HG03060 (cell line): ENCODE measurements at regions not wholly inside any gene's neighbourhood (a gene's known extent, or its start where the extent isn't known, plus 50 kb on each side); places are given as distances from the start of the nearest gene placed in this dataset.

Experiments
- ATAC-seq: cut with Tn5 transposase; IDR thresholded peaks from one replicate; pipeline ENCODE4 v1.9.1; 2021; ENCODE audit warnings: low read depth, moderate number of reproducible peaks; ENCODE audit not compliant: unreplicated experiment

GRCh38 chrX:69307756-69308155, 142.5 kb upstream of the PJA1 start:
- no peak for ATAC-seq

DNA sequence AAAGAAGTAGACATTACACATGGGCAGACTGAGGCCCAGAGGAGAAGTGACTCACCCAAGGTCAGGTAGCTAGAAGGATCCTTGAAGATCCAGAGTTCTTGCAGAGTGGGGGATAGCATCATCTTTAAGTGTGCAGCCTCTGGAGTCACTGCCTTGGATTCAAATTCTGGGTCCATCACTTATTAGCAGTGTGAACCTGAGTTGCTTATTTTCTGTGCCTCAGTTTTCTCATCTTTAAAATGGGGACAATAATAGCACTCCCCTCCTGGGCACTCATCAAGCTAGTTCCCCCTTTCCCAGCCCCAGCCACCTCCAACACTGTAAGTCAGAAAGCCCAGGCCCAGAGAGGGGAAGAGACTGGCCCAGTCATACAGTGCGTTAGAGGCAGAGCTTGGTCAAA, 141.8 kb upstream of the PJA1 start:
- ATAC-seq, result no peak

- ATAC-seq, result no peak
Observed at GRCh38 chrX:69306063-69306404, 140.8 kb upstream of the PJA1 start.

- ATAC-seq, result no peak
Observed at GRCh38 chrX:69305333-69306062, 140.2 kb upstream of the PJA1 start.

- no peak for ATAC-seq
Observed at GRCh38 chrX:69303231-69303630, 138.0 kb upstream of the PJA1 start.

- no peak for ATAC-seq
Observed at GRCh38 chrX:69299951-69300714, 134.9 kb upstream of the PJA1 start.

DNA sequence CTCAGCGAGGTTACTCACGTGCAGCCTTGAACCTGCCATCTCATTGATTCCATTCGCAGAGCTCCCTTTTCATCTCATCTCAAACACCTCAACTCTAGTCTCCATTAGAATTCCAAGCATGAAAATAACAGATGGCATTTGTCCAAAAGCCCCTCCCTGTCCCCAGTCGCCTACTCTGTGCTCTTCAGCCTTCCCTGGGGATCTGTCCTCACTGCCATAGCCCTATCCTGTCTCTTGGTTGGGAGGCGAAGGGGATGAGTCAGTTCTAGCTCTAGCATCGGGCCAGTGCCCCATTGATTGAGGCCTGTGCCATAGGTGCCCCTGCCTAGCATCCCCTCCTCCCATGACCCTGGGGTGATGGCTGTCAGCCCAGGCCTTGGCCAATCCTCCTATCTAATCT, 134.0 kb upstream of the PJA1 start:
- no peak for ATAC-seq

- no peak for ATAC-seq
Observed at GRCh38 chrX:69298466-69299140, 133.3 kb upstream of the PJA1 start.

DNA sequence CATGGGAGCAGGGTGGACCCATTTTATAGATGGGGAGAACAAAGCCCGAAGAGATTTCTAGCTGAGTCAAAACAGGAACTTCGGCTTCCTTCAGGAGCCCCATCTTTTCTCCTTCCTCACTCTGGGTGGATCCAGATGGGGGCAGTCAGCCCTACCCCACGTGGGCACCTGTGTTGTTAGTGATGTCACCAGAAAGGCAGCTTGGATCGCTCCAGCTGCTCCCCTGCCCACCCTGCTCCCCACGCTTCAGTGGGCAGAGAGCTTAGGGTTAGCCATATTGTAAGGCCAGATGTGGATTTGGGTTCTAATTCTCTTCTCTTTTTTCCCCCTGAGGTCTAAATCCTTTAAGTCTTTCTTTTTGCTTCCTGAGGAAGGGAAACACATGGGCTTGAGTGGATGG, 132.3 kb upstream of the PJA1 start:
- ATAC-seq, result no peak

DNA sequence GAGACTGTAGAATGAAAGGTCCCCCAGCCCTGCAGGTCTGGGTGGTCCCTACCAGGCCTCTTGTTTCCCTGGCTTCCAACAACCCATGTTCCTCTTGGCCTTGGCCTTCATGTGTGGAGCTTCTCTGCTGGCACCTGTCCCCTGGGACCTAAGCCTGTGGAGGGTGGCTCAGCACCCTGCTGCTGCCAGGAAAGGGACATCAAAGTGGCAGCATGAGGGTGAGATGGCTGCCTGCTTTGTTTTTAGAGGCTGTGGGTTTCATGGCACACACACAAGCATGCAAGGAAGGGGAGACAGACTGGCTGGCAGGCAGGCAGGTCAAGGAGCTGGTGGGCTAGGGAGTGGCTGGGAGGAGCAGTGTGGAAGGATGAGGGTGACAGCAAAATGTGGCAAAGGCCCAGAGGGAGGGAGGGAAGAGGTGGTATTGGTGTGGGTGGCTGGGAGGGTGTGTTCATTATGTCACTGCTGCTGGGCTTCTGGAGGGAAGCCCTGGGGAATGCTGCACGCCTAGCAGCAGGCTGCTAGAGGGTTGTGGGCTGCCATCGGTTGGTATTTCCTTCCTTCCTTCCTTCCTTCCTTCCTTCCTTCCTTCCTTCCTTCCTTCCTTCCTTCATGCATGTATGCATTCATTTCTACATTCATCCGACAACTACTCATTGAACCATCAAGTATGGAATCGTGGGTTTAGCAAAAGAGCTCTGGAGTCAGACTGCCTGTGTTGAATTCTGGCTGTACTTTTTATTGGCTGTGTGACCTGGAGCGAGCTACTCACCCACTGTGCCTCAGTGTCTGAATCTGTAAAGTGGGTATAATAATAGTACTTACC, 128.7 kb upstream of the PJA1 start:
- no peak for ATAC-seq

- ATAC-seq, result no peak
Observed at GRCh38 chrX:69291116-69291515, 125.9 kb upstream of the PJA1 start.

GRCh38 chrX:69290292-69290691, 125.0 kb upstream of the PJA1 start:
- ATAC-seq, result no peak

- no peak for ATAC-seq
Observed at GRCh38 chrX:69289793-69290123, 124.5 kb upstream of the PJA1 start.

- ATAC-seq, result no peak
Observed at GRCh38 chrX:69289046-69289792, 124.0 kb upstream of the PJA1 start.

GRCh38 chrX:69287095-69287494, 121.8 kb upstream of the PJA1 start:
- ATAC-seq, result no peak

- no peak for ATAC-seq
Observed at GRCh38 chrX:69286565-69286906, 121.3 kb upstream of the PJA1 start.

GRCh38 chrX:69285881-69286564, 120.8 kb upstream of the PJA1 start:
- ATAC-seq, result no peak

DNA sequence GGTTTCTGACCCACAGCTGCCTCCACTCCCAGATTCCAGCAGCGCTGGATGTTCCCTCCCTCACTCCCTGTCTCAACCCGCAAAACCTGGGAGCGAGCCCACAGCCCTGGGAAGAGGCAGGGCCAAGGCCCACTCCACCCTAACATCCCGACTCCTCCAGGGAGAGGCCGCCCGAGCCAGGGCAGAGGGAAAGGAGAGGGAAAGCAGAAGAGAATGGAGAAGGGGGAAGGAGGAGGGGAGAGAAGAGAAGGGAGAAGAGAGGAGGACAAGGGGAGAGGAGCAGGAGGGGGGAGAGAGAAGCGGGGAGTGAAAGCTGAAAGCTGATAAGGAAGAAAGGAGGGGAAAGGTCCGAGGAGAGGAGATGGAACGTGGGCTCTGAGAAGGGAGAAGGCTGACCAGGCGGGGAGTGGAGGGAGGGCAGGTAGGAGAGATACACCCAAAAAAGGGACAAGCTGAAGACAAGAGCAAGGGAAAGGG, 120.2 kb upstream of the PJA1 start:
- ATAC-seq, result no peak

GRCh38 chrX:69284491-69284890, 119.2 kb upstream of the PJA1 start:
- no peak for ATAC-seq
